HG03469 (cell line): ENCODE measurements at regions not wholly inside any gene's neighbourhood (a gene's known extent, or its start where the extent isn't known, plus 50 kb on each side); places are given as distances from the start of the nearest gene placed in this dataset.

Source experiments
- ATAC-seq: cut with Tn5 transposase; IDR thresholded peaks from one replicate; pipeline ENCODE4 v1.9.1; 2021; ENCODE audit warnings: mild to moderate bottlenecking, moderate library complexity, moderate number of reproducible peaks; ENCODE audit not compliant: unreplicated experiment

DNA sequence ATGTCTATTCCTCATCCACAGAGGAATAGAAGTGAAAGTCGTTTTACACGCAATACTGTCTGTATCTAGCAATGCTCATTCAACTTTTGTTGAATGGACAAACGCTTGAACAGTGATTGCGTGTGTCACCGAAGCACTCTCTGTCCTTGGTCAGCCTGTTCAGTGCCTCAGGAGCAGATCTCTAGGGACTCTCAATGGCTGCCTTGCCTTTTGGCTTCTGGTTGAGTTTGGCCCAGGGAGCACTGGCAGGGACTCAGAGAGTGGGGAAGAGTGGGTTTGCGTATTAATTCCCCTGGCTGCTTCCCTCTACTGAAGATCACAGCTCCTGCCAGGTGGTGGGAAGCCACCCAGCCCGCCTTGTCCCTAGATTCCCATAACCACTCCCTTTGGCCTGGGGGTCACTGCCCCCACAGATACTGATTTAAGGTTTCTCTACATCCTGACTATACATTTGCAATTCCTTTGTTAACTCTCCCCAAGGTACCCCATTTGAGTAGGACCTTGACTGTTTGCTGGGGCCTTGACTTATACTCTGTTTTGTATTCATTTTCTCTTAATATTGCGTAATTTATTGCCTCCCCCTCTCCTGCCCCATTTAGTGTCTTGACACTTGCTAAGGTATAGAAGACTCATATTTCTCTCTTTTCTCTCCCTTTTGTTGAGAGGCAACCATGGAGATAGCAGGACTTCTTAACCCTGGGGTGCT, 61.7 kb upstream of the USP24 start:
- ATAC-seq = no peak

DNA sequence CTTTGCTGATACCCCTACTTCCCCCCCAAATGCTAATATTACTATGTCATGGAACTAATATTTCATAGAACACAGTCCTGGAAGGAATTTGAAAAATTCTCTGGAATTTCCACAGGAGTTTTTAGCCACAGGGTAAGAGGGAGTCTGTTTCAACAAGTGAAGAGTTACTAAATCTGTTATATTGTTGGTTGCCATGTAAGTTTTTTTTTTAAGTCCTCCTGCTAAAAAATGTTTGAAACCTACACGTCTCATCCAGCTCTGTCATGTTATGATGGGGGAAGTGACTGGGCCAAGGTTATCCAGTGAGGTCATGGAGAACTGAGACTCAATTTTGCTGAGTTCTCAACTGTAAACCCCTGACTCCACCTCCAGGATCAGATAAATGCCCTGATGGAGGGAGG, 60.8 kb upstream of the USP24 start:
- no peak for ATAC-seq

DNA sequence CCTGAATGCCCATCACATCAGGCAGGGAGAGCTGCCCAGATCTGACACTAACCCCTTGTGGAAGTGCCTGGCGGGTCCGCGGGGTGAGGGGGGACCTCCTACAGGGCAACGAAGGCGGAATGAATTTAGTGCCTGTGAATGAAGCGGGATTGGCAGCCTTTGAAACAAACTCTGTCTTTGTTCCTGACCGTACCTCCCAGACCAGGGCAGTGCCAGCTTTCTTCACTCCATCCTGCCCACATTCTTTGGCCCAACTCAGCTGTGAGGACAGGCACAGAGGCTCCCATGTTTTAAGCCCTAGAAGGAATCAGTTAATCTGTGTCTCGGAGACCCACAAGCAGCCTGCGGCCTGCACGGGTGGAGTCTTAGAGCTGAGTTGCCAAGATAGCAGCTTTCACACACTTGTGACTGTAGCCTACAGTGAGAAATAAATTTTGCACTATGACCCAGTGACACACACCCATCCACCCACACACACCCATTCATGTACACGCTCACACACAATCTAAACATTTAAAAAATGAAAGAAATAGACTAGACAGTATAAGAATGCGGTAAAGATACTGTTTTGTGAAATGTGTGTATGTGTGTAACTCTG, 60.1 kb upstream of the USP24 start:
- ATAC-seq = no peak

DNA sequence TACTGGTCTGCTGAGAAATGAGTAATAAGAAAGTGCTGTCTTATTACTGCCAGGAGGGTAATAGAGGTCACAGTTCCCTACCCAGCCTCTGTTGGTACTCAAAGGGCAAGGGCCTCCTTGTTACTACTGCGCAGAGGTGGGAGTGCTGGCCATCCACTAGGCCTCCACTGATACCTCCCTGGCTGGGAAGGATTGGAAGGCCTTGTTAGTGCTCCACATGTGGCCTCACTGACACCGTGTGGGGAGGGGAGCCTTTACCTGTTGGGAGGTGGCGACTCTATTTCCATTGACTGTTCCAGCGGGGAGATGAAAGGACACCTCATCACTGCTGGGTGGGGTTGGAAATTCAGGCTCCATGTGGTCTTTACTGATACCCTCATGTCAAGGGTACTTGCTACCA, 57.8 kb upstream of the USP24 start:
- no peak for ATAC-seq
